AG04449 (cell line): ENCODE measurements at regions not wholly inside any gene's neighbourhood (a gene's known extent, or its start where the extent isn't known, plus 50 kb on each side); places are given as distances from the start of the nearest gene placed in this dataset.
A peak's percentile ranks its signal among the peaks of the same experiment; 100 is the strongest.
"Not testable (repeated sequence)": the region's sequence is repeated elsewhere in the genome, so short reads cannot be mapped to it uniquely, and the experiment has no call there.

ENCODE experiments used
- CTCF ChIA-PET: fragments of 350-600 bp; formaldehyde crosslinking; extraction: SDS; loops from one replicate; lab custom pipeline; 2021; ENCODE audit warnings: antibody characterized with exemption; lab: Yijun Ruan, JAX
- POLR2A ChIA-PET: fragments of 400-600, 350-600 bp; formaldehyde crosslinking; extraction: SDS; loops from one replicate; lab custom pipeline; 2020; ENCODE audit warnings: antibody characterized with exemption, inconsistent platforms; lab: Yijun Ruan, JAX
- DNase-seq: peaks from one replicate; pipeline ENCODE4 v3.0.0-alpha.2; 2010; ENCODE audit warnings: low read depth, low spot score
- H3K4me3 ChIP-seq: 2 replicates; pipeline ENCODE4 v1.5.1; 2011; ENCODE audit warnings: low read depth, mild to moderate bottlenecking, control low read depth, low read length
- TF ChIP-seq, protein P1 (sequence below): IDR thresholded peaks from one replicate; pipeline ENCODE4 v1.5.1; 2011; ENCODE audit warnings: mild to moderate bottlenecking, moderate library complexity, low read length, control low read depth, inconsistent platforms; ENCODE audit not compliant: insufficient read depth; ENCODE audit errors: missing control alignments

- ChIA-PET POLR2A (no interaction called here), CTCF (no interaction called here)
- TF ChIP-seq, protein P1, sequence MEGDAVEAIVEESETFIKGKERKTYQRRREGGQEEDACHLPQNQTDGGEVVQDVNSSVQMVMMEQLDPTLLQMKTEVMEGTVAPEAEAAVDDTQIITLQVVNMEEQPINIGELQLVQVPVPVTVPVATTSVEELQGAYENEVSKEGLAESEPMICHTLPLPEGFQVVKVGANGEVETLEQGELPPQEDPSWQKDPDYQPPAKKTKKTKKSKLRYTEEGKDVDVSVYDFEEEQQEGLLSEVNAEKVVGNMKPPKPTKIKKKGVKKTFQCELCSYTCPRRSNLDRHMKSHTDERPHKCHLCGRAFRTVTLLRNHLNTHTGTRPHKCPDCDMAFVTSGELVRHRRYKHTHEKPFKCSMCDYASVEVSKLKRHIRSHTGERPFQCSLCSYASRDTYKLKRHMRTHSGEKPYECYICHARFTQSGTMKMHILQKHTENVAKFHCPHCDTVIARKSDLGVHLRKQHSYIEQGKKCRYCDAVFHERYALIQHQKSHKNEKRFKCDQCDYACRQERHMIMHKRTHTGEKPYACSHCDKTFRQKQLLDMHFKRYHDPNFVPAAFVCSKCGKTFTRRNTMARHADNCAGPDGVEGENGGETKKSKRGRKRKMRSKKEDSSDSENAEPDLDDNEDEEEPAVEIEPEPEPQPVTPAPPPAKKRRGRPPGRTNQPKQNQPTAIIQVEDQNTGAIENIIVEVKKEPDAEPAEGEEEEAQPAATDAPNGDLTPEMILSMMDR: no peak
- no peak overlapping the region for H3K4me3 ChIP-seq
- DNase-seq: no peak
Measured at GRCh38 chr15:92728266-92728665, 72.7 kb upstream of the FAM174B start.

DNA sequence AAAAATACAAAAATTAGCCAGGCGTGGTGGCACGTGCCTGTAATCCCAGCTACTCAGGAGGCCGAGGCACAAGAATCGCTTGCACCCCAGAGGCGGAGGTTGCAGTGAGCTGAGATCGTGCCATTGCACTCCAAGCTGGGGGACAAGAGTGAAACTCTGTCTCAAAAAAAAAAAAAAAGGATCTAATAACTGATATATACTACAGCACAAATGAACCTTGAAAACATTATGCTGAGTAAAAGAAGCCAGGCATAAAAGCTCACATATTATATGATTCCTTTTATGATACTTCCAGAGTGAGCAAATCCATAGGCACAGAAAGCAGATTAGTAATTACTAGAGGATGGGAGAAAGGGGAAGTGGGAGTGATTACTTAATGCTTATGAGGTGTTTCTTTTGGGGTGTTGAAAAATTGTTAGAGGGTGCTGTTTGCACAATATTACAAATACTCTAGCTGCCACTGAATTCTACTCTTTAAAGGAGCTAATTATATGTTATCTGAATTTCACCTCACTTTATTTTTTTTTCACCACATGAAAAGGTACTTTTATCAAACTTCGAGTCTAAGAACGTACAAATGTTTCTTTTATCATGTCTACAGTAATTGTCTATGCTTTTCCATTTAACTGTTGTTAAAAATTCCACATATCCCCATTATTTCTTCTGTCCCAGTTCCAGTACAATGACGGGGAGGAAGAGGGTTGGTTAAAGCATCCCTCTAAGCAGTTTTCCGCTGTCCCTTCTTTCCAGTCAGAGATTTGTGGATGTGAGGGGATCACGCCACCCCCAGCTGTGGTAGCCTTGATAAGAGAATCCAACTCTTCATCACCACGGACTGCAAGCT lies 77.7 kb upstream of the FAM174B start:
- peak overlapping the region; percentile 40 for H3K4me3 ChIP-seq
- DNase-seq: no peak

GRCh38 chr15:92733934-92734521 lies 78.5 kb upstream of the FAM174B start:
- TF ChIP-seq, protein P1: no peak
- DNase-seq: no peak
- H3K4me3 ChIP-seq: peak overlapping the region; percentile 40
- CTCF ChIA-PET: interaction anchor here (1.4 to 2.0 kb wide), 2 partner anchors 19 to 343 kb away, joined by 4 to 6 read pairs; no protein-coding TSS in a partner anchor
- POLR2A ChIA-PET: no interaction called here

More for the DNA sequence above, 77.7 kb upstream of the FAM174B start:
- CTCF ChIA-PET: interaction anchor here (1.4 to 2.0 kb wide), 2 partner anchors 19 to 342 kb away, joined by 4 to 6 read pairs; no protein-coding TSS in a partner anchor
- POLR2A ChIA-PET: no interaction called here
- TF ChIP-seq, protein P1: no peak

GRCh38 chr15:92739246-92739645 lies 83.7 kb upstream of the FAM174B start:
- H3K4me3 ChIP-seq, POLR2A ChIA-PET, DNase-seq, CTCF ChIA-PET: not testable (repeated sequence)

GRCh38 chr15:92745845-92746271 lies 90.3 kb upstream of the FAM174B start:
- CTCF ChIA-PET: no interaction called here
- POLR2A ChIA-PET: no interaction called here
- H3K4me3 ChIP-seq: no peak overlapping the region
- TF ChIP-seq, protein P1: no peak
- no peak for DNase-seq

- H3K4me3 ChIP-seq: no peak overlapping the region
- TF ChIP-seq, protein P1: no peak
- ChIA-PET CTCF (no interaction called here), POLR2A (no interaction called here)
- no peak for DNase-seq
Measured at GRCh38 chr15:92747047-92747446, 91.5 kb upstream of the FAM174B start.
